Body of pancreas (tissue), 4 donors: ENCODE measurements at regions not wholly inside any gene's neighbourhood (a gene's known extent, or its start where the extent isn't known, plus 50 kb on each side); places are given as distances from the start of the nearest gene placed in this dataset.
"Not testable (repeated sequence)": the region's sequence is repeated elsewhere in the genome, so short reads cannot be mapped to it uniquely, and the experiment has no call there.

ENCODE experiments used
- ATAC-seq: fragments of 150-250 bp; one replicate; pipeline ENCODE4 v1.9.1; 2016
- DNase-seq, 4 donors: peaks; one replicate each; pipeline ENCODE4 v3.0.0-alpha.2; 2019
- H3K27ac ChIP-seq, 4 donors: fragments of 200-600 bp; sonication (generic); 1 replicate in 3 of 4; 2 replicates in 1 of 4; pipeline versions ENCODE4 v1.5.1 to v1.6.1; 2016 to 2019; ENCODE audit warnings: mild to moderate bottlenecking in 1 of 4, mixed read lengths in 1 of 4, moderate library complexity in 1 of 4
- H3K27me3 ChIP-seq, 2 donors: fragments of 200-600 bp; sonication (generic); one replicate each; pipeline ENCODE4 v1.6.0; 2016; ENCODE audit warnings: mild to moderate bottlenecking in 1 of 2
- H3K36me3 ChIP-seq, 2 donors: fragments of 200-600 bp; sonication (generic); replicated peaks in 1 of 2; 2 replicates each; pipeline ENCODE4 v1.5.1; 2016; ENCODE audit warnings: low read depth in 2 of 2; ENCODE audit not compliant: insufficient read depth in 1 of 2
- H3K4me1 ChIP-seq: fragments of 200-600 bp; sonication (generic); one replicate; pipeline ENCODE4 v1.6.0; 2016
- H3K4me3 ChIP-seq, 2 donors: fragments of 200-600 bp; sonication (generic); 1 replicate in 1 of 2; 2 replicates in 1 of 2; pipeline ENCODE4 v1.5.1; 2016 to 2019
- H3K9me3 ChIP-seq, 3 donors: fragments of 200-600 bp; sonication (generic); 1 replicate in 2 of 3; 2 replicates in 1 of 3; pipeline ENCODE4 v1.5.1; 2016
- POLR2A ChIP-seq, 3 donors: fragments of 450-650 bp; IDR thresholded peaks; one replicate each; pipeline ENCODE4 v1.6.1; 2016; ENCODE audit warnings: antibody characterized with exemption in 3 of 3, mild to moderate bottlenecking in 2 of 3
- WGBS, 2 donors: methylation state at CpG; one replicate each; pipeline ENCODE4 v1.1.5; 2017; 5-methylcytosine and 5-hydroxymethylcytosine counted together
- intact Hi-C: fragments of 100-400 bp; cut with DNase I; formaldehyde crosslinking; loops from one replicate; pipeline ENCODE4 v1.15.1; 2023
- TF ChIP-seq, protein P1 (sequence below), 7 experiments: fragments of 450-650 bp in 4 of 7; fragments of 200-600 bp in 3 of 7; sonication (generic) in 3 of 7; IDR thresholded peaks; one replicate each; pipeline ENCODE4 v1.5.1; 2016 to 2019; ENCODE audit warnings: antibody characterized with exemption in 7 of 7

DNA sequence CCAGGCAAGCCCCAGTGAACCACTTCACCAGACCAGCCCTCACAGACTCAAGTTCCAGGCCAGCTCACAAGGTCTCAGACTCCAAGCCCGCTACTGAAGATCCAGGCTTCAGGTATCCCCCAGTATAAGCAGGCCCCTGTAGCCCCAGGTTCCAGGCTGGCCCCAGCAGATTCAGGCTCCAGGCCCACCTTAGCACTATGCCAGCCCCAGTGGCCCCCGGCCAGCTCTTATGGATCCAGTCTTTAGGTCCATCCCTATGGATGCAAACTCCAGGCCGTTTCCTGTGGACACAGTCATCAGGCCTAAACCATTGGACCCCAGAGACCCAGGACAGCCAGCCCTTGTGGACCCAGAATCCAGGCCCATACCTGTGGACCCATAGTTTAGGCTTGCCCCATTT lies 277.8 kb upstream of the MAGEB18 start:
- TF ChIP-seq, protein P1, sequence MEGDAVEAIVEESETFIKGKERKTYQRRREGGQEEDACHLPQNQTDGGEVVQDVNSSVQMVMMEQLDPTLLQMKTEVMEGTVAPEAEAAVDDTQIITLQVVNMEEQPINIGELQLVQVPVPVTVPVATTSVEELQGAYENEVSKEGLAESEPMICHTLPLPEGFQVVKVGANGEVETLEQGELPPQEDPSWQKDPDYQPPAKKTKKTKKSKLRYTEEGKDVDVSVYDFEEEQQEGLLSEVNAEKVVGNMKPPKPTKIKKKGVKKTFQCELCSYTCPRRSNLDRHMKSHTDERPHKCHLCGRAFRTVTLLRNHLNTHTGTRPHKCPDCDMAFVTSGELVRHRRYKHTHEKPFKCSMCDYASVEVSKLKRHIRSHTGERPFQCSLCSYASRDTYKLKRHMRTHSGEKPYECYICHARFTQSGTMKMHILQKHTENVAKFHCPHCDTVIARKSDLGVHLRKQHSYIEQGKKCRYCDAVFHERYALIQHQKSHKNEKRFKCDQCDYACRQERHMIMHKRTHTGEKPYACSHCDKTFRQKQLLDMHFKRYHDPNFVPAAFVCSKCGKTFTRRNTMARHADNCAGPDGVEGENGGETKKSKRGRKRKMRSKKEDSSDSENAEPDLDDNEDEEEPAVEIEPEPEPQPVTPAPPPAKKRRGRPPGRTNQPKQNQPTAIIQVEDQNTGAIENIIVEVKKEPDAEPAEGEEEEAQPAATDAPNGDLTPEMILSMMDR (IDR thresholded peaks at IDR 0.05), result no peak
- no peak for TF ChIP-seq POLR2A (IDR thresholded peaks at IDR 0.05)
- intact Hi-C loops, result no loop called here
- DNase-seq (no peak), ATAC-seq (no peak)
- Histone ChIP-seq H3K9me3 (no peaks in the 10 kb centered on the region), H3K4me1 (no peaks in the 10 kb centered on the region), H3K4me3 (no peak overlapping the region), H3K36me3 (no peaks in the 10 kb centered on the region), H3K27ac (no peak overlapping the region), H3K27me3 (no peaks in the 10 kb centered on the region)
- WGBS, 2 donors, result 100% methylated on average over 2 of the region's 3 CpGs; no CpG with 5 or more reads in 1 of the 2 donors

DNA sequence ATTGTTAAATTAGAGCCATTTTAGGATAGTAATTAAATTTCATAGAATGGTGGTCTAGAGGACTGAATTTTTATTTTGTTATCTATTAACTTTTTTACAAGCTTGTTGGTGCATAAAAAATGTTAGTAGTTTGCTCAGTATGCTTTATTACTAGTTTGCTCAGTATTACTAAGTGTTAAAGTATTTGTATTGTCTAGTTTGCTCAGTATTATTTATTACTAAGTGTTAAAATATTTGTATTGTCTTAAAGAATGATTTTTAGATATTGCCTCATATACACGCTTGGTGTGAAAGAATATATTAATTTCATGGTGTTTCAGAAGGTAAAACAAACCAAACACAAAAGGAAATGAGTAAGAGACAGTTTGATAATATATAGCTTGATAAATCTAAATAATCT lies 268.4 kb upstream of the MAGEB18 start:
- WGBS, 2 donors, result 76 to 78% methylated on average over 1 of the region's 1 CpG
- intact Hi-C loops, result no loop called here
- ATAC-seq, result no peak

DNA sequence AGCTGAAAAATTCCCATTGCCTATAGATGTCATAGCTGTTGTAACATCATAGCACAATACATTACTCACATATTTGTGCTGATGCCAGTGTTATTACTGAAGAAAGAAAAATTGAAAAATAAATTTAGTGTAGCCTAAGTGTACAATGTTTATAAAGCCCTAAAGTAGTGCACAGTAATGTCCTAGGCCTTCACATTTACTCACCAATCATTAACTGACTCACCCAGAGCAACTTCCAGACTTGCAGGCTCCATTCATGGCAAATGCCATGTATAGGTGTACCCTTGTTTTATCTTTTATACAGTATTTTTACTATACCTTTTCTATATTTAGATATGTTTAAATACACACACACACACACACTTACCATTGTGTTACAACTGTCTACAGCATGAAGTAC lies 265.4 kb upstream of the MAGEB18 start:
- H3K9me3 ChIP-seq, result no peaks in the 10 kb centered on the region
- TF ChIP-seq POLR2A (IDR thresholded peaks at IDR 0.05), result no peak
- TF ChIP-seq, protein P1 (IDR thresholded peaks at IDR 0.05), result no peak
- ATAC-seq (no peak), DNase-seq (no peak)
- no peaks in the 10 kb centered on the region for H3K27me3 ChIP-seq
- H3K4me1 ChIP-seq, result no peaks in the 10 kb centered on the region
- H3K4me3 ChIP-seq, result no peak overlapping the region
- no peaks in the 10 kb centered on the region for H3K36me3 ChIP-seq
- peak overlapping the region in 2 of 4 donors; percentile 25 for H3K27ac ChIP-seq
- intact Hi-C loops, result no loop called here

More for the DNA sequence above, 268.4 kb upstream of the MAGEB18 start:
- no peaks in the 10 kb centered on the region for H3K4me1 ChIP-seq
- H3K9me3 ChIP-seq, result no peaks in the 10 kb centered on the region
- H3K27ac ChIP-seq, result no peak overlapping the region
- no peaks in the 10 kb centered on the region for H3K36me3 ChIP-seq
- no peak for DNase-seq
- H3K27me3 ChIP-seq, result no peaks in the 10 kb centered on the region
- no peak overlapping the region for H3K4me3 ChIP-seq
- TF ChIP-seq, protein P1 (IDR thresholded peaks at IDR 0.05), result no peak
- no peak for TF ChIP-seq POLR2A (IDR thresholded peaks at IDR 0.05)

DNA sequence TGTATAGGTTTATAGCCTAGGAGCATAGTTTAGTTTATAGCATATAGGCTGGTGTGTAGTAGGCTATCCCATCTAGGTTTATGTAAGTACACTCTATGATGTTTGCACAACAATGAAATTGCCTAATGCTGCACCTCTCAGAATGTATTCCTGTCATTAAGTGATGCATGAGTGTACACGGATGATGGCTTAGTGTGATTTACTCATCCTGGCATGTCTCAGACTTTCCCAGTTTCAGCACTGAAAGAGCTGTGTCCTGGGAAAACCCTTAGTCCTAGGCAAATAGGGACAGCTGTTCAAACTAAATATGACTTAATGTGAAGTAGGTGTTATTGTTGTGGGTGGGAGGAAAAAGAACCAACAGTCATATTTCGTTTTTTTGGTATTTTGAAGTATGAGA lies 264.9 kb upstream of the MAGEB18 start:
- 9 to 23% methylated on average over 2 of the region's 2 CpGs for WGBS, 2 donors
- no peak overlapping the region for H3K4me3 ChIP-seq
- no peaks in the 10 kb centered on the region for H3K9me3 ChIP-seq
- H3K27ac ChIP-seq, result peak overlapping the region in 3 of 4 donors; percentile 19 to 58 (median 25)
- no peaks in the 10 kb centered on the region for H3K36me3 ChIP-seq
- no peaks in the 10 kb centered on the region for H3K27me3 ChIP-seq
- intact Hi-C loops, result no loop called here
- no peak for TF ChIP-seq POLR2A (IDR thresholded peaks at IDR 0.05)
- TF ChIP-seq, protein P1 (IDR thresholded peaks at IDR 0.05), result no peak
- DNase-seq (peak; percentile 13 to 57 (median 34)), ATAC-seq (peak; percentile 96)
- H3K4me1 ChIP-seq, result no peaks in the 10 kb centered on the region

DNA sequence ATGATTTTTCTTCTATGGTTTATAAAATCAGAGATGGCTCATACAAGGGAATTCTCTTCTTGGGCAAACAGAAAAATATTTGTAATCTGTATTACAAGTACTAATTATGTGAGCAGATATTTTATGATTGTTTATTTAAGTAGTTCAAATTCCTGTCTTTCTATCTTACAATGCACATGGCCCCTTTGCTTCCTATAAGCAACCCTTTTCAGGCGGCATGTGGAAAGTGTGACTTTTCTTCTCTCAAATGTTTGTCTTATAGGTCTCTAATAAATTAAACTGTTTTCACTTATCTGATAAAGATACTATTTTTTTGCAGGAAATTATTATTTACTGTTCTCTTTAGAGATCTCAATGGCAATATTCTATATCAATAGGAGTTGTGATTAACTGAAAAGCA lies 259.3 kb upstream of the MAGEB18 start:
- 0 to 100% methylated on average over 1 of the region's 1 CpG for WGBS, 2 donors
- no peaks in the 10 kb centered on the region for H3K36me3 ChIP-seq
- no peak overlapping the region for H3K4me3 ChIP-seq
- ATAC-seq, result no peak
- no peaks in the 10 kb centered on the region for H3K4me1 ChIP-seq
- no peak overlapping the region for H3K27ac ChIP-seq
- H3K9me3 ChIP-seq, result no peaks in the 10 kb centered on the region
- DNase-seq, result no peak
- intact Hi-C loops, result no loop called here
- TF ChIP-seq, protein P1 (IDR thresholded peaks at IDR 0.05), result no peak
- no peak for TF ChIP-seq POLR2A (IDR thresholded peaks at IDR 0.05)
- no peaks in the 10 kb centered on the region for H3K27me3 ChIP-seq

DNA sequence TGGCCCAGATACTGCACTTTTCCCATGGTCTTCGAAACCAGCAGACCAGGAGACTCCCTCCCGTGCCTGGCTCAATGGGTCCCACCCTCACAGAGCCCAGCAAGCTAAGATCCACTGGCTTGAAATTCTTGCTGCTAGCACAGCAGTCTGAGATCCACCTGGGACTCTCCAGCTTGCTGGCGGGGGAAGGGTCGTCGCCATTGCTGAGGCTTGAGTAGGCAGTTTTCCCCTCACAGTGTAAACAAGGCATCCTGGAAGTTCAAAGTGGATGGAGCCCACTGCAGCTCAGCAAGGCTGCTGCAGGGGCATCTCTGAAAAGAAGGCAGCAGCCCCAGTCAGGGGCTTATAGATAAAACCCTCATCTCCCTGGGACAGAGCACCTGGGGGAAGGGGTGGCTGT lies 255.6 kb upstream of the MAGEB18 start:
- H3K36me3 ChIP-seq, H3K27me3 ChIP-seq, ATAC-seq, H3K9me3 ChIP-seq, H3K4me1 ChIP-seq, DNase-seq, H3K4me3 ChIP-seq, H3K27ac ChIP-seq, intact Hi-C loops: not testable (repeated sequence)
- 40% methylated on average over 1 of the region's 5 CpGs; no CpG with 5 or more reads in 1 of the 2 donors for WGBS, 2 donors
